CD4-positive, alpha-beta T cell (primary cell): ENCODE measurements at regions not wholly inside any gene's neighbourhood (a gene's known extent, or its start where the extent isn't known, plus 50 kb on each side); places are given as distances from the start of the nearest gene placed in this dataset.

ENCODE experiments used
- ATAC-seq: fragments of 200-7000 bp; cut with Tn5 transposase; one replicate; pipeline ENCODE4 v1.10.0; 2022; ENCODE audit warnings: mild to moderate bottlenecking; ENCODE audit not compliant: poor library complexity
- CTCF ChIA-PET: fragments of 350-600 bp; sonication (Branson Sonifier 250); formaldehyde crosslinking; loops from one replicate; lab custom pipeline; 2021; ENCODE audit warnings: antibody characterized with exemption, inconsistent platforms; lab: Charles Lee
- POLR2A ChIA-PET: fragments of 350-600 bp; sonication (Branson Sonifier 250); formaldehyde crosslinking; loops from one replicate; lab custom pipeline; 2021; ENCODE audit warnings: antibody characterized with exemption, inconsistent platforms; lab: Charles Lee
- DNase-seq, 14 experiments: peaks; one replicate each; pipeline ENCODE4 v3.0.0-alpha.2; 2013 to 2020; ENCODE audit warnings: mixed read lengths in 2 of 14
- H3K27ac ChIP-seq, 2 donors: one replicate each; pipeline versions ENCODE4 v1.5.1 to v1.7.0; 2013; ENCODE audit warnings: low read length in 2 of 2, low read depth in 1 of 2, mild to moderate bottlenecking in 1 of 2
- H3K27me3 ChIP-seq, 2 experiments: 1 replicate in 1 of 2; 2 replicates in 1 of 2; pipeline versions ENCODE4 v1.6.1 to v1.7.0; 2013; ENCODE audit warnings: low read length in 2 of 2, control low read depth in 1 of 2, mild to moderate bottlenecking in 1 of 2, moderate library complexity in 1 of 2; ENCODE audit not compliant: insufficient read depth in 2 of 2, control insufficient read depth in 1 of 2
- H3K36me3 ChIP-seq: one replicate; pipeline ENCODE4 v1.6.1; 2013; ENCODE audit warnings: low read length, control low read depth; ENCODE audit not compliant: insufficient read depth
- H3K4me1 ChIP-seq: one replicate; pipeline ENCODE4 v1.6.1; 2013; ENCODE audit warnings: low read length, control low read depth; ENCODE audit not compliant: insufficient read depth
- H3K4me3 ChIP-seq: one replicate; pipeline ENCODE4 v1.5.1; 2013; ENCODE audit warnings: mild to moderate bottlenecking, low read length, moderate library complexity
- H3K9me3 ChIP-seq, 2 experiments: 1 replicate in 1 of 2; 2 replicates in 1 of 2; pipeline versions ENCODE4 v1.6.1 to v1.7.0; 2013; ENCODE audit warnings: low read length in 2 of 2, mild to moderate bottlenecking in 2 of 2, control low read depth in 1 of 2, moderate library complexity in 1 of 2; ENCODE audit not compliant: control insufficient read depth in 1 of 2, insufficient read depth in 1 of 2
- H3K27ac Mint-ChIP-seq: one replicate; pipeline ENCODE4 v1.8.0; 2020; ENCODE audit warnings: mixed read lengths
- H3K27me3 Mint-ChIP-seq: one replicate; pipeline ENCODE4 v1.8.0; 2021; ENCODE audit warnings: mixed read lengths
- H3K36me3 Mint-ChIP-seq: one replicate; pipeline ENCODE4 v1.8.0; 2021; ENCODE audit warnings: low read depth, mixed read lengths
- H3K4me1 Mint-ChIP-seq: one replicate; pipeline ENCODE4 v1.8.0; 2021; ENCODE audit warnings: low read depth, mixed read lengths
- H3K4me3 Mint-ChIP-seq: one replicate; pipeline ENCODE4 v1.8.0; 2020; ENCODE audit warnings: mild to moderate bottlenecking, mixed read lengths
- H3K9me3 Mint-ChIP-seq: one replicate; pipeline ENCODE4 v1.8.0; 2020; ENCODE audit warnings: mixed read lengths
- intact Hi-C, 2 experiments: fragments of 100-400 bp; cut with DNase I in 1 of 2; cut with micrococcal nuclease in 1 of 2; formaldehyde crosslinking; loops; one replicate each; pipeline versions ENCODE4 v1.15.1 to v1.9.0; 2023 to 2025; cut with DNase I, micrococcal nuclease
- TF ChIP-seq, protein P1 (sequence below): fragments of 200-600 bp; IDR thresholded peaks from one replicate; pipeline ENCODE4 v1.8.0; 2022; ENCODE audit warnings: antibody characterized with exemption, mild to moderate bottlenecking

- no peaks in the 10 kb centered on the region for H3K4me1 Mint-ChIP-seq
- Histone ChIP-seq H3K9me3 (no peaks in the 10 kb centered on the region), H3K36me3 (no peaks in the 10 kb centered on the region), H3K27me3 (peaks cover 2 to 18% of the 10 kb centered on the region in 2 experiments), H3K4me1 (no peaks in the 10 kb centered on the region), H3K27ac (no peak overlapping the region), H3K4me3 (no peak overlapping the region)
- intact Hi-C loops: no loop called here
- H3K36me3 Mint-ChIP-seq: no peaks in the 10 kb centered on the region
- ChIA-PET CTCF (no interaction called here), POLR2A (no interaction called here)
- H3K9me3 Mint-ChIP-seq: no peaks in the 10 kb centered on the region
- TF ChIP-seq, protein P1, sequence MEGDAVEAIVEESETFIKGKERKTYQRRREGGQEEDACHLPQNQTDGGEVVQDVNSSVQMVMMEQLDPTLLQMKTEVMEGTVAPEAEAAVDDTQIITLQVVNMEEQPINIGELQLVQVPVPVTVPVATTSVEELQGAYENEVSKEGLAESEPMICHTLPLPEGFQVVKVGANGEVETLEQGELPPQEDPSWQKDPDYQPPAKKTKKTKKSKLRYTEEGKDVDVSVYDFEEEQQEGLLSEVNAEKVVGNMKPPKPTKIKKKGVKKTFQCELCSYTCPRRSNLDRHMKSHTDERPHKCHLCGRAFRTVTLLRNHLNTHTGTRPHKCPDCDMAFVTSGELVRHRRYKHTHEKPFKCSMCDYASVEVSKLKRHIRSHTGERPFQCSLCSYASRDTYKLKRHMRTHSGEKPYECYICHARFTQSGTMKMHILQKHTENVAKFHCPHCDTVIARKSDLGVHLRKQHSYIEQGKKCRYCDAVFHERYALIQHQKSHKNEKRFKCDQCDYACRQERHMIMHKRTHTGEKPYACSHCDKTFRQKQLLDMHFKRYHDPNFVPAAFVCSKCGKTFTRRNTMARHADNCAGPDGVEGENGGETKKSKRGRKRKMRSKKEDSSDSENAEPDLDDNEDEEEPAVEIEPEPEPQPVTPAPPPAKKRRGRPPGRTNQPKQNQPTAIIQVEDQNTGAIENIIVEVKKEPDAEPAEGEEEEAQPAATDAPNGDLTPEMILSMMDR: no peak
- no peak for ATAC-seq
- no peak overlapping the region for H3K4me3 Mint-ChIP-seq
- H3K27ac Mint-ChIP-seq: no peak overlapping the region
- no peak for DNase-seq
- H3K27me3 Mint-ChIP-seq: peaks cover 43% of the 10 kb centered on the region
Observed at GRCh38 chr5:175811589-175811988, 59.8 kb upstream of the CPLX2 start.

DNA sequence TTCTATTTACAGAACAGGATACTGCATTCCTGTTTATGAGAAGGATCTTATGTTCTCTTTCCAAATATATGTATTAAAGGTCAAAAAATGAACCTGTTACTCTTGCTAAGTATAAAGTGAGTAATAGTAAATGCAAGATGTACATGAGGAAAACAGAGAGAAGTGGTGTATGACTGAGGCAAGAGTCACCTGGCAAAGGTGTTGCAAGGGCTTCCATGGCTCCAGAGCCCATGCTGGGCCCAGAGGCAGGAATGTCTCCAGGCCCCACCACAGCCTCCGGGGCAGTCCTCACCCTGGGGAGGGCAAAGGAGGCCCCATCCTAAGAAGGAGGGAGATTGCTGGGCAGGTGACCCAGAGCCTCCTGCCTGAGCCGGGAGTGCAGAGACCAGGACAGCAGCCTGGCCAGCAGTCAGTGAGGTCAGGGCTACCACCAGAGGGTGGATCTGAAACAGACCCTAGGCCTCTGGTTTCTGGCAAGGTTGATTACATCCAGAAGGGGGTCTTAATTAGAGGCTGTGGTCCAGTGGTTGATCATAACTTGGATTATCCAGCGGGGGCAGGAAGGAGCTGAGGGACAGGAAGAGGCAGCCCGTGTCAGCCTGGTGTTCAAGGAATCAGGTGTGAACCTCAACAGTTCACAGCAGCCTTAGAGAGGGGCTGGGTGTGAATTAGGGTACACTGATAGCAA lies 57.3 kb upstream of the CPLX2 start:
- H3K4me1 ChIP-seq: no peaks in the 10 kb centered on the region
- POLR2A ChIA-PET: no interaction called here
- H3K27me3 ChIP-seq: peaks cover 0 to 2% of the 10 kb centered on the region in 2 experiments
- ATAC-seq: no peak
- H3K27me3 Mint-ChIP-seq: peaks cover 29% of the 10 kb centered on the region
- intact Hi-C loops: no loop called here
- H3K4me3 ChIP-seq: no peak overlapping the region
- CTCF ChIA-PET: no interaction called here
- DNase-seq: no peak
- TF ChIP-seq, protein P1: no peak
- H3K9me3 Mint-ChIP-seq: no peaks in the 10 kb centered on the region
- no peak overlapping the region for H3K27ac ChIP-seq
- H3K4me3 Mint-ChIP-seq: no peak overlapping the region
- H3K36me3 ChIP-seq: no peaks in the 10 kb centered on the region
- H3K36me3 Mint-ChIP-seq: no peaks in the 10 kb centered on the region
- no peak overlapping the region for H3K27ac Mint-ChIP-seq
- no peaks in the 10 kb centered on the region for H3K9me3 ChIP-seq
- H3K4me1 Mint-ChIP-seq: no peaks in the 10 kb centered on the region

DNA sequence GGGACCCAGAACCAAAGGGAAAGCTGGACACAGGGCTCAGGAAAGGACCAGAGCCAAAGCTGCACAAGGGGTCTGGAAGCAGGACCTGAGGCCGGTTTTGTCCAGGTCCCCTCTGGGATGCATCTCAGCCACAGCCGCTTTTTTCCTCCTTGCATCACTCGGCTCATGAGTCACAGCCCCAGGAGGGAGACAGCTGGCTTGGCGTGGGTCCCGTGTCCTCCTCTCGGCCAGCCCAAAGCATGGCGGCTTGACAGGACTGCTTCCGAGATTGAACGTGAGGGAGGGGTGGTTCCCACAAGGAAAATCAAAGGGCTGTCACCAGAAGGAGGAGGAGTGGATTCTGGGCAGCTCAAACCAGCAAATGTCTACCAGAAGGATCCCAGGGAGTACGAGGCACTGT lies 56.7 kb upstream of the CPLX2 start:
- no peaks in the 10 kb centered on the region for H3K9me3 Mint-ChIP-seq
- no peaks in the 10 kb centered on the region for H3K4me1 ChIP-seq
- TF ChIP-seq, protein P1: no peak
- no peak overlapping the region for H3K27ac ChIP-seq
- H3K4me3 Mint-ChIP-seq: no peak overlapping the region
- H3K27me3 ChIP-seq: peaks cover 0 to 2% of the 10 kb centered on the region in 2 experiments
- DNase-seq (no peak), ATAC-seq (no peak)
- no peak overlapping the region for H3K27ac Mint-ChIP-seq
- ChIA-PET POLR2A (no interaction called here), CTCF (no interaction called here)
- no peaks in the 10 kb centered on the region for H3K4me1 Mint-ChIP-seq
- no peaks in the 10 kb centered on the region for H3K9me3 ChIP-seq
- no peaks in the 10 kb centered on the region for H3K36me3 Mint-ChIP-seq
- no peaks in the 10 kb centered on the region for H3K36me3 ChIP-seq
- no peak overlapping the region for H3K4me3 ChIP-seq
- intact Hi-C loops: no loop called here
- peaks cover 27% of the 10 kb centered on the region for H3K27me3 Mint-ChIP-seq
